GM21723 (cell line): ENCODE measurements at regions not wholly inside any gene's neighbourhood (a gene's known extent, or its start where the extent isn't known, plus 50 kb on each side); places are given as distances from the start of the nearest gene placed in this dataset.
"Not testable (repeated sequence)": the region's sequence is repeated elsewhere in the genome, so short reads cannot be mapped to it uniquely, and the experiment has no call there.

Experiments used
- ATAC-seq: cut with Tn5 transposase; IDR thresholded peaks from one replicate; pipeline ENCODE4 v1.9.1; 2021; ENCODE audit warnings: mild to moderate bottlenecking, moderate library complexity; ENCODE audit not compliant: unreplicated experiment

DNA sequence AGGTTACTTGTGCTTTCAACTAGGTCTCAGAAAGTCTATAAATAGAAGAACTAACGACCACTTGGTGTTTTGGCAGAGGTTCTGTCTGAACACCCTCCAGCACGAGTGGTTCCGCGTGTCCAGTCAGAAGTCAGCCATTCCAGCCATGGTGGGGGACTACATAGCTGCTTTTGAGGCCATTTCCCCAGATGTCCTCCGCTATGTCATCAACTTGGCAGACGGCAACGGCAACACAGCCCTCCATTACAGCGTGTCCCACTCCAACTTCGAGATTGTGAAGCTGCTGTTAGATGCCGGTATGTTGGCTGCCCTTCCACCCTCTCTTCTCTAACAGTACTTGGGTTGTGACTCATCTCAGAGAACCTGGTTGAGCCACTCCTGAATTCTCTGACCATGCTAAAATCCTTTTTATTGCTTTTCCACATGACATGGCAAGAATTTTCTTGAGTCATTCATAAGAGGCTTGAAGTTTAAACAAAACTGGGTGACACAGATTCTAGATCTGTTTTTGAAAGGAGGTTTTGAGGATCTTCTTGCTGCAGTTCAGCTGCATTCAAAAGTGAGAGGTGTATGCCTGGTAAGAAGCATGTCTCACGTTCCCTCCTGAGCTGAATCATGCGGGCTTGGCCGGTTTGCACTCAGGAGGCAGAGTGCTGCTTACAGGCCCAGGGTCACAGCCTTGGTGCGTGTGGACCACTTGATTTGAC is 103.1 kb upstream of the DMRT1 start:
- ATAC-seq: no peak

DNA sequence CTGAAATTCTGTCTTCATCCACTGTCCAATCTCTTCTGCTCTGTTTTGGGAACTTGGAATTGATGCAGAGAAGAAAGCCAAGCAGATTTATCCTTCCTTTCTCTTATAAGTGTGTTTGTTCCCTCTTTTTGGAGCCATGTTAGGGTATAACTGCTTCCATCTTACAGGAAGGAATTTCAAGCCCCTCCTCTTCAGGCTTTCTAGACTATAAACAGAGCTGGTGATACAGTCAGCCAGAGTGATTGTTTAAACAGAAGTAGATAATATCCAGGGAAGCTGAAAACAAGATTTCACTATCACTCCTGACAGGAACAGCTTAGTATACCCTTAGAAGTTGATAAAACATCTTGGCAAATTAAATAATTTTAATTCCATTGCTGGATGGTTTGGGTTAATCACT is 102.1 kb upstream of the DMRT1 start:
- no peak for ATAC-seq

DNA sequence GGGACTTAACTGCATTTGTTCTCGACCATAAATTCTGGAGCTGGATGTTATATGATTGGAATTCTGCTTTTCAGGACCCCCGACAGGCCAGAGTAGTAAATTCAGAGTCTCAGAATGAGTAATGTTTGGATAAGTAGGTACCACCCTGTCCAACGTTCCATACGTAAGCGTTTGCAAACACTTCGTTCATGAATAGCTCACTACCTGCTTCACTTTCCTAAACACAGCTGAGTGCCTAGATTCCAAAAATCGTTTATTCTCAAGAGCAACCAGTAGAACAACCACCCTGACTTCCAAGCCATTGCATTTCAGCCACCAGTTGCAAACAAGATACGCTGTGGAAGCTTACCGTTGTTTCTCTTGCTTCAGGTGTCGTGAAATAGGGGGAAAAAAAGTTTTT is 101.3 kb upstream of the DMRT1 start:
- no peak for ATAC-seq

DNA sequence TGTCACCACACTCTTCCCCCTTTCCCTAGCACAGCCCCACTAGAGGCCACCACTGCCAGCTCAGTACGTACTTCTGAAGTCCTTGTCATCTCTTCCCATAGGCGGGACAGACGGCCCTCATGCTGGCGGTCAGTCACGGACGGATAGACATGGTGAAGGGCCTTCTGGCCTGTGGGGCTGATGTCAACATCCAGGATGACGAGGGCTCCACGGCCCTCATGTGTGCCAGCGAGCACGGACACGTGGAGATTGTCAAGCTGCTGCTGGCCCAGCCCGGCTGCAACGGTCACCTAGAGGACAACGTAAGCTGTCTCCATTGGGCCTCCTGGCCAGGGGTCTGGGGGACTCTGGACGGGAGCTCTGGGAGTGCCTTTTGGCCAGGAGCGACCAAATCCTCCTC is 99.4 kb upstream of the DMRT1 start:
- no peak for ATAC-seq

DNA sequence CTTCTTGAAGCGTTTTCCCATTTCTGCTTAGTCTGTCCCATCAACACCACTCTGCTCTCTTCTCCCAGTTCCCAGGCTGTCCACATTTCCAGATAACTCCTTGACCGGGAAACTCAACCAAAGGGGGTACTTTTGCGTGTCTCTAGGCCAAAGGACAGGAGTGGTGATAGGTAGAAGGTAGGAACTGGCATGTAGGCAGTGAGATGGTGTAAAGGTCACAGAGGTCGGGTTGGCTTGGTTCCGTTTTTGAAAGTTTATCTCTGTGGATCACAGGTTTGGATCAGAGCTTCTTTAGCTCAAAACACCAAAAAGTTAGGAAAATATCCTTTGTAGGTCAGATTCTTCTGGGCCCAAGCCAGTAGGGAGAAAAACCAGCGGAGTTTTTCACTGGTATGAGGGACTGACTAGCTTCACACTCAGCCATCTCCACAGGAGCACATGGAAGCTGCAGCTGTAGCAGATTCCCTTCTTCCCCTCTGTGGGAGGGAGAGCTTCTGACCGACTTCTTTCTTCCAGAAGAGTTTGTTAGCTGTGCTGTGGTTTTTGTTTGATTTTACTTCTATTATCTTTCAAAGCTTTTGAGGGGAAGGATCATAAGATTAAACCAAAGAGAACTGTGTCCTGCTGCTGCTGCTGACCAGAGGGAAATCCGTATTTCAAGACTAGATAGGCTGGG is 98.4 kb upstream of the DMRT1 start:
- no peak for ATAC-seq

DNA sequence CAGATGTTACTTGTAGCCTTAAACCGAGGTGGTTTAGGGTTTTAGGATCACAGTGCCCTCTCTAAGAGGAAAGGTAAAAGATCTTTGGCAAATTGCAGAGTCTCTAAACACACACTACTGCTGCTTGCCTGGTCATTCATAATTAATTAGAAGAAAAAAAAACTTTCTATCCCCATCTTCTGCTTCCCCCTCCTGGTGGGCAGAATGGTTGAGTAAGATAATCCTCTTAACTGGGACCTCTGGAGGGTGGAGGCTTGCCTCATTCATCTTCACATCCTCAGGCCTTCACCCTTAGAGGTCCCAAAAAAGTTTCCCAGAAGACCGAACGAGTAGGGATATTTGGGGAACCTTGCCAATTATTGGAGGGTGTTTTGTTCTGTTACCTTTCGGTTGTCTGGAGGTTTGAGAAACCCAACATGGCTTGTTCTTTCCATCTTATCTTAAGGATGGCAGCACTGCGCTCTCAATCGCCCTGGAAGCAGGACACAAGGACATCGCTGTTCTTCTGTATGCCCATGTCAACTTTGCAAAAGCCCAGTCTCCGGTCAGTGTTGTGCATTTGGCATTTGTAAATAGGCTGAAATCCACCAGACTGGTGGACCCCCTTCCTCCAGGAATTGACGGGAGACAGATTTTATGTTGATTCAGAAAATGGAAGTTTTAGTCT is 97.3 kb upstream of the DMRT1 start:
- ATAC-seq: no peak

DNA sequence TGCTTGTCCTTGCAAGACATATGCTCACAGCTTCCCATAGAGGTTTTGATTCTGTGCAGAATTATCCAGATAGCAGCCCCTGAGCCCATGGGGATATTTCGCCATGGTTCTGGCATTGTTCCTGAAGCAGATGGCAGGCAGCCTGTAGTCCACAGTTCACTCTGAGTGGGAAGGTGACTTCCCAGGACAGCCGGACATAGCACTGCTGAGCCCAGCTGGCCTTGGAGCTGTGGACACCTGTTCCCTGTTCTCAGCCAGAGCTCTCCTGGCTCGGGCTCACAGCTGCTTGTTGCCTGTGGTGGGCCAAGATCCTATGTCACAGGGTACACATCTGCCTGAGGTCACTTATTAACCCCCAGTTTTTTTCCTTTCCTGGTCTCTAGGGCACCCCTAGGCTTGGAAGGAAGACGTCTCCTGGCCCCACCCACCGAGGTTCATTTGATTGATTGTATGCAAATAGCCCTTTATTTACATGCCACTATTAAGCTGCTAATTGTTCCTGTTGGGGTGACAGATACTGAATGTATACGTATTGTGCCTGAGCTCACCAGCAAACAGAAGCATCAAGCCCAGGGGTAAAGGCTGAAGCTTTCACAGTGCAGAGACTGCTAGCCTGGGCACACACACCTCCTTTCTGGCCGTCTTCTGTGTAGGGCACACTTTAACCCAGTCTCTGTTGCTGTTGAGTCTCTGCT is 96.6 kb upstream of the DMRT1 start:
- ATAC-seq: no peak

DNA sequence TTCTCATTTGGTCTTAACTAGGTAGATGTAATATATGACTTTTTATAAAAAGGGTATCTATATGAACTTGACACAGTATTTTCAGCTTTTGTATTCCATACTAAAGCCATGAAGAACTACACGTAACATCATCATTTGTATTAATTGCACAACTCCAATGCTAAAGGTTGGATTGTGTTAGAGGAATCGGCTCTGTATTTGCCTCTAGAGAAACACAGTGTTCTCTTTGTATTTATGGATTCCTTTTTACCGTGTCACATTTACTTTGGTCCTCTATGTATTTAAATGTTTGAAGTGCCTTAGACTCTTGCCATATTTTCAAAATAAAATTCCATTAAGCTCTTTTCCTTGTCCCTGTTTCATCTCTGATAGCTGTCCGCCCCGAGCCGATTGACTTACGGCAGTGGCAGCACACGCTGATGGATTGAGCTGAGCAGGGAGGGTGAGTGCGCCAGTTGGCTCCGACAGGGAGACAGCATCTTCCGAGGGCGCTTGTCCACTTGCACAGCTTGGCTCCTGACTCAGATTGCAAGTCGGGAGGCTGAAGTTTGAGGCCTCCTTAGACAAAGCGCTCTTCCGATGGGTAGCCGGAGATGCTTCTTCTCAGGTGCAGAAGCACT is 95.6 kb upstream of the DMRT1 start:
- ATAC-seq: no peak

DNA sequence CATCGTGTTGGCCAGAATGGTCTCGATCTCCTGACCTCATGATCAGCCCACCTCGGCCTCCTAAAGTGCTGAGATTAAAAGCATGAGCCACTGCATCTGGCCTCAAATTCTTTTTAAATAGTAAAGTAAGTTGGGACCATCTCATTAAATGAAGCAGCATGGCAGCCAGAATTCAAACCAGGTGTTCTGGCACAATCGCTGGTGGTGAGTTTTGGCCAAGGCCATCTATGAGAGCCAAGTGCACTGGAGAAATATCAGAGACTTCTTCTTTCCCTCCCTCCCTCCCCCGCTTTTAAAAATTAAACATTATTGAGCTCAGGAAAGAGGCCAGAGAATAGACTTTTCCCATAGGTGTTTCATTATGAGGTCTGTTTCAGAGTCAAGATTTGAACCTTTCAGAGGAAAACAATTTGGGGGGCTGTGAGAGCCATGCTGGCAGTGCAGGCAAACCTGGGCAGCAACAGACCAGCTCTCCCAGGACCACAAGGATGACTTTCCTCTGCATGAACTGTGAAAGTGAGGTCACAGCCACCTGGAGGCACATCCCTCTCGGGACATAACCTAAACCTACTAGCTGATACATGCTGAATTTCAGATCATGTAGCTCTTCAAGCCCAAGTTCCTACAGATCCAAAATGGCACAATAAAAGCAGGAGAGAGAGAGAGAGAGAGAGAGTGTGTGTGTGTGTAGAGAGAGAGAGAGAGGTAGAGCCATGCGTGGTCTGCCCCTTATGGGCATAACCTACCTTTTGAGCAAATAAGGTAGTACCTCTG is 94.6 kb upstream of the DMRT1 start:
- no peak for ATAC-seq

DNA sequence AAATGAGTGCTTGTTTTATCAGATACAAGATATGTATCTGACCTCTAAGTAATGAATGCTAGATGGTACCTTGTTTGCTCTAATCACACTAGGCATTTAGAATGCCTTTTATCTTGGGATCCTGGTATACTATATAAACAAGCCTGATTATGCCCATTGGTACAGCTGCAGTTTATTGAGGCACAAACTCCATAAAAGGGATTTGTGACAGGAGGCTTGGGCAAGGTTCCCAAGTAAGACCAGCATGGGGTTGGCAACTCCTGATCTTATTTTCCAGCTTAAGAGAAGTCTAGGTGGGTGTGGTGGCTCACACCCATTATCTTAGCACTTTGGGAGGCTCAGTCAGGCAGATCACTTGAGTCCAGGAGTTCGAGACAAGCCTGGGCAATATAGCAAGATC is 93.9 kb upstream of the DMRT1 start:
- ATAC-seq: no peak

DNA sequence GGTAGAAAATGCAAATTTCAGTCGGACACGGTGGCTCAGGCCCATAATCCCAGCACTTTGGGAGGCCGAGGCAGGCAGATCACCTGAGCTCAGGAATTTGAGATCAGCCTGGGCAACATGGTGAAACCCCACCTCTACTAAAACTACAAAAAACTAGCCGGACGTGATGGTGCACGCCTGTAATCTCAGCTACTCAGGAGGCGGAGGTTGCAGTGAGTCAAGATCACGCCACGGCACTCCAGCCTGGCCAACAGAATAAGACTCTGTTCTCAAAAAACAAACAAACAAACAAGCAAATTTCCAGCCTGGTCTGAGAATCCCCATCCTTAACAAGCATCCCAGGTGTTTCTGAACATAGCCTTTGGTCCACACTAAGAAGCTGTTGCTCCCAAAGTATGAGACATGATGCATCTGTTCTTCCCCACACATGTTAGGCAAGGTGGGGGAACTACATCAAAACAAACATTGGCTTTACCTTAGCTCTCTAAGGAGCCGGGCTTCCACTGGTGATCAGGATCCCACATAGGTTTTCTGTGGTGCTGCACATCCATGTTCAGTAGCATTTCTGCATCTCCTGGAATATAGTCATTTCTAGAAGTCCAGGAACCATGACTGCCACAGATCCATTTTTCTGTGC is 92.5 kb upstream of the DMRT1 start:
- no peak for ATAC-seq

DNA sequence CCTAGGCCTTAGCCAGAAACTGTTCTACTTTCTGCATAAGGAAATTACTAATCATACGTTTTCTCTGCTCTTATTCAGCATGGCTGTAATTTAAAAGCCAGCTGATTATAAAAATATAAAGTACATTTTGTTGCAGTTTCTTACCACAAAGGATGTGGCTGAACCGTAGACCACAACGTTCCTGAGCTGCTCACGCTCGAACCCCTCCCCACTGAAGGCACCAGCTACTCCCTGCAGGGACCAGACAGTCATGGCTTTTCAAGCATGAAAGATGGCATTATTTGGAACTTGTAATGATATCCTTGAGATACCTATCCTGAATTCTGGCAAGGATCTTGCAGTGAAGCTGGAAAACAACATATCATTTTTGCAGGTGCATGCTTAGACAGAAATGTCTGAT is 91.8 kb upstream of the DMRT1 start:
- ATAC-seq: no peak

DNA sequence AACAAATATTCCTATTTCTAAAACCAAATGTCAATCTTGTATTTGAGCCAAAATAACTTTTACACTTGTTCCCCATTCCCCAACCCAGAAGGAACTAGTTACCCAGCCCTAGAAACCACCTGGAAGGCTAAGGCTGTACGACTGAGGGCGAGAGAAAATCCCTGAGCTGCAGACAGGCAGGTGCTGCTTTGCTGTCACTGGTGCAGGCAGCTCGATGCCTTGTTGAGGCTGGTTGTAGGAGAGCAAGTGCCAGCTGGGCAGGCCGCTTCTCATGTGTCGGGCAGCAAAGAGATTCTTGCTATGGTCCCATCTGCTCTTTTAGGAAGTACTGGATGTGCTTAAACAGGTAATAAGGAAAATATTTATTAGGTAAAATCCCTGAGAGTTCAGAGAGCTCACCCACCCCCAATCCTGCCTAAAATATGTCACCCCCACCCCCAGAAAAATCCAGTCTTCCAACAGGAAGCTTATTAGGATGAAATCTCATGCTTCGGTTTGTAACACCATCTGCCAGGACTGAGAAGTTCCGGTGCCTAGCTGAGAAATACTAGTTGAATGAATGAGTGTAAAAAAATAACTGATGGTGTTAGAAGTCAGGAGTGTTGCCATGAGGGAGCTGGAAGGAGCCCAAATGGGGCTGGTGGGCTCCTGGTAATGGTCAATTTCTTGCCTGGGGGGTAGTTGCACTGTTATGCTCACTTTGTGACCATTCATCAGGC is 91.1 kb upstream of the DMRT1 start:
- peak; percentile 1 for ATAC-seq

DNA sequence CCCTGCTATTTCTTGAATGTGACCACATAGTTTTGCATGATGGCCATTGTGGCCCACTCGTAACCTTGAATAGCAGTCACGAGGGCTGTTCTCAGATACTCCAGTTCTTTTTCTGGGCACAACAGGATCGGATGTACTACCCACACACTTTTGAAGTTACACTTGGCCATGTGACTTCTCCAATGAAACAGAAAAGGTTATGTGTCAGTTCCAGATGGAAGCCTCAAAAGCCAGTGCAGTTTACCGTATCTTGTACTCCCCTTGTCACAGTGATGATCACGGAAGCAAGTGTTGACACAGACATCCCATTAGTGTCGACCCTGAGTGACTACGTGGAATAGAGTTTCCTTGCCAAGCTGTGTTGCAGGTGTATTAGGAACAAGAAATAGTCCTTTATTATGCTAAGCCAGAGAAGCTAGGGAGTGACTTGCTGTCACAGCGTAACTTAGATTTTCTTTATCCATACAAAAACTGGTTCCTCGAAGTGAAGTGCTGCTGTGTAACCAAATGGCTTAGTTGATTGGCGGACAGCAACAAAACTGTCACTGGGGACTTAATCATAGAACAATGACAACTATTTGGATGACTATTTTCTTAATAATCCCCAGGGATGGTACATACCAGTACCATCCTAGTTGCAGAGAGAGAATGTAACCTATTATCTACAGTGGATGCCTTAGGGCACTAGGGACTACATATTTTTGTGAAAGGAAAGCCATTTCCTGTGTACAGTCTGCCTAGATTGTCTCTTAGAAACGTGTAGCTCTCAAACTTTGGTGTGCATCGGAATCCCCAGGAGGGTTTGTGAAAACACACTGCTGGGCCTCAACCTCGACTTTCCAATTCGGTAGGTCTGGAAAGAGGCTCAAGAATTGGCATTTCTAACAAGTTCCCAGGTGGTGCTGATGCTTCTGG is 90.1 kb upstream of the DMRT1 start:
- peak; percentile 82 for ATAC-seq

DNA sequence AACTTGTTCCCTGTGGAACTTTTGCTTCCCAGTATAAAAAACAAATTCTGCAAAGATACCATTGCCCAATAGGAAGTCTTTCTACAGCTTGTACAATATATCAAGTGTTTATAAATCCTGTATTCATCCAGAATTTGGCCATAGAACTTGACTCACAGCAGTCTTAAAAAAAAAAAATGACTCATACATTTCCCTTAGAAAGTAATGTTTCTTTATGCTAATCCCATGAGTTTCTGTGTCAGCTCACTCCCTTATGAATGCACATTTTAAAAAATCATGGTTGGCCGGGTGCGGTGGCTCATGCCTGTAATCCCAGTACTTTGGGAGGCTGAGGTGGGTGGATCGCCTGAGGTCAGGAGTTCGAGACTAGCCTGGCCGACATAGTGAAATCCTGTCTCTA is 89.3 kb upstream of the DMRT1 start:
- no peak for ATAC-seq

DNA sequence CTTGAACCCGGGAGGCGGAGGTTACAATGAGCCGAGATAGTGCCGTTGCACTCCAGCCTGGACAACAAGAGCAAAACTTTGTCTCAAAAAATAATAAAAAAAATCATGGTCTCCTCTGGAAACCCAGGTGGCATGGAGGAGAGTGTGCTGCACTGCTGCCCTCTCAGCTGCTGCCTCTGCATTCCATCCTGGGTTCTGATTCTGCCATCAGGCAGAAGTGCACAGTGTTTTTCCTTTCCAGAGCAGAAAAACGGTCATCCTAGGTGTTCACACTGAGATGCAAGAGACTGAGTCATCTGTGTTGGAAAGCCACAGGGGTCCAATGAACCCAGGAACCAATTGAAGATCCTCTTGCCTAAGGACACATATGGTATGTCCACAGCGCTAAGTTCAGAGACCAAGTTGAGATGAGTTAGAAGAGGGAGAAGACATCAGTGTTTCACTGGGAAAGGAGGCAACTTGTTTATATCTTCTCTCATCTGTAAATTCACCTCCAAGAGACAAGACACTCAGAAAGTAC is 88.8 kb upstream of the DMRT1 start:
- ATAC-seq: no peak

DNA sequence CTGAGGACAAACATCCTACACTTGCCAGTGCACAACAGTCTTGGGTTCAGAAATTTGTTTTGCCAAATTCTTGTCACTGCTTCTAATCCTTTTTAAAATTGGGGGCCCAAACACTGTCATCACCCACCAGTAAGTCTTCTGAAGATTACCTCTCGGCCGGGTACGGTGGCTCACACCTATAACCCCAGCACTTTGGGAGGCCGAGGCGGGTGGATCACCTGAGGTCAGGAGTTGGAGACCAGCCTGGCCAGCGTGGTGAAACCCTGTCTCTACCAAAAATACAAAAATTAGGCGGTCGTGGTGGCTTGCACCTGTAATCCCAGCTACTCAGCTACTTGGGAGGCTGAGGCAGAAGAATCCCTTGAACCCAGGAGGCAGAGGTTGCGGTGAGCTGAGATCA is 87.8 kb upstream of the DMRT1 start:
- ATAC-seq: not testable (repeated sequence)
